ENCODE measurements at regions not wholly inside any gene's neighbourhood (a gene's known extent, or its start where the extent isn't known, plus 50 kb on each side); places are given as distances from the start of the nearest gene placed in this dataset.

DNA sequence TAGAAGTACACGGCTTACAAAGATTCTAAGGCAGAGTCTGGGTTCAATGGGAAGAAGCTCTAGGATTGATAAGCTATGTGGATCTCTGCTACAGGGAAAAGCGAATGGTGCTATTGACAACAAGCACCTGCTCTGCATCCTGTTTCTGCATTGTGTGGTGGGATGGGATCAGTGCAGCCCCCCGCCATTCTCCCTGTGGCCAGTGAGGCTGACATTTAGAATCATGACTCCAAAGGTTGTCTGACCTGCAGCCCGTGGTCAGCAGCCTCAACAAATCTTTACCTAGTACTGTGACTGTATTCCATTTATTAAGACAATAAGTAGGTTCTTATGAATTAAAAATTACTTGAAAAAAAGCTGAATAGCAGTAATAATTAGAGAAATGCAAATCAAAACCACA is 1477.0 kb upstream of the TMEM132C start:
- DNase-seq (ENCODE audit: low spot score), result no peak

DNA sequence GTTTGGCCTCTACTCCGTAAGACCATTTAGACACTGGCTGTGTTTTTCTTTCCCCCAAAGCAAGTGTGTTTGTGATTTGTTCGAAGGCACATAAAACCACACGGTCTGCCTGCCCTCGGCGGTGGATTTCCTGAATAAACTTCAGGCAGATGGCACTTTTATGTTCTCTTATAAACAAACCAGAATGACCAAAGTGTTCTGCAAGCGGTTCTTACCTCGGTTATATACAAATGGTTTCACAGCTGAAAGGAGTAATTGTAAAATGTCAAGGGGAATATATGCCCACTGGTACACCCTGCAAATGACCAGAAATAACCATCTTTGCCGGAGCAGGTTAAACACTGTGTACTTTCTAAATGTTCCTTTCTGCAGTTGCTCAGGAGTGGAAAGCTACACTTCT is 1475.8 kb upstream of the TMEM132C start:
- no peak for DNase-seq (ENCODE audit: low spot score)

DNA sequence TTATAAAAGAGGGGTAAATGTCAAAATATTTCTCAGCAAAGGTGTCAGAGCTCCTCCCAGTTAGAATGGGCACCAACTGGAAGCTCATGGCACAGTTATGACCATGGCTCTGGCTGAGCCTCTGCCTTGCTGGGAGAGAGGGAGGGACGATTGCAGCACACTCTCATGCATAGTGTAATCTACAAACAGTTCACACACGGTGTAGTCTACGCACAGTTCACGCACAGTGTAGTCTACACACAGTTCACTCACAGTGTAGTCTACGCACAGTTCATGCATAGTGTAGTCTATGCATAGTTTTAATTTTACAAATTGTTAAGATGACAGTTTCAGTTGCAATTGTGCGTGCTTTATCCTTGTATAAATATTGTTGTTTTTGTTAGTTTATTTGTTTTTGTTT is 1474.6 kb upstream of the TMEM132C start:
- DNase-seq (ENCODE audit: low spot score), result no peak

DNA sequence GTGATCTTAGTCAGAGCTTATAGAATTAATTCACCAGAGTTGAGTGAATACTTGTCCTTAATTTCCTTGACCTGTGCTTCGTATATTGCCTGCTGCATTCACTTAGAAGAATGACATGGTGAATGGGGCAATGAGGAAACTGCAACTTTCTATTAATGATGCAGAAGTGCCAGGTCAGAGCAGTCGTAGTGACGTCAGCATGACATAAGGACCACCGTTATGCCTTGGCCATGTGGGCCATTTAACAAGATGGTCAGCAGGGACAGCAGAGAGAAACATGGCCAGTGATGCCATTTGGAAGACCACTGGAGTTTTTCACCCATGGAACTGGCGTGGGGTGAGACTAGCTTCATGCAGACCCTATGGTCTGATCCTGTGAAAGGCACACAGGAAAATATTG is 1469.4 kb upstream of the TMEM132C start:
- no peak for DNase-seq (ENCODE audit: low spot score)

DNA sequence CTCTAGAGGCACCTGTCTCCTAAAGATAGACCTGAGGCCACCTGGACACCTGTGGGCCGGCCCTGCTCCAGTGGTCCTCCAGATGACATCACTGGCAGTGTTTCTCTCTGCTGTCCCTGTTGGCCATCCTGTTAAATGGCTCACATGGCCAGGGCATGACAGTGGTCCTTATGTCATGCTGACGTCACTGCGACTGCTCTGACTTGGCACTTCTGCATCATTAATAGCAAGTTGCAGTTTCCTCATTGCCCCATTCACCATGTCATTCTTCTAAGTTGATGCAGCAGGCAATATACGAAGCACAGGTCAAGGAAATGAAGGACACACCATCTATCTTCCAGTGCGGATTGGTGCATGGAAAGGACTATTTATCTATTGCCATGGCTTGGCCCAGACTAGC is 1468.5 kb upstream of the TMEM132C start:
- DNase-seq (ENCODE audit: low spot score), result no peak

DNA sequence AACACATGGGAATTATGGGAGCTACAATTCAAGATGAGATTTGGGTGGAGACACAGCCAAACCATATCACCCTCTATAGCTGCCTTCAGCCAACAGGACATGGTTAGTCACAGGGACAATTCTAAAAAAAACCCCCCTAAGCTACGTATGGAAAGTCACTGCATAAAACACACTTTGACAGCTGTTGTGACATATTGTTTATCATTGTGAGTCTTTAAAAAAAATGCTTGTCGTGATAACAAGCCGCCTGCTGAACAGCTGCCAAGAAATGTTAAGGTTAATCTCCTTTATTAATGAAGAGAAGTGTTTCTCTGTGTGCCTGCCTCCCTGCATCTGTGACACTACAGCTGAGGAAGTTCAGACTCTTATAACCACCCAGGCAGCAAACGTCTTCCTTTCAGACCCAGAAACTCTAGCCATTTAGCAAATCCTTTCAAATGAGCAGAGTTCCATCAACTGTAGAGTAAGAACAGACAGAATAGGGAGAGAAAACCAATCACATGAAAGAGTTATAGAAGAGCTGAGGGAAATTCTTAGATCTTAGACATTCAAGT is 1459.6 kb upstream of the TMEM132C start:
- DNase-seq (ENCODE audit: low spot score), result no peak

DNA sequence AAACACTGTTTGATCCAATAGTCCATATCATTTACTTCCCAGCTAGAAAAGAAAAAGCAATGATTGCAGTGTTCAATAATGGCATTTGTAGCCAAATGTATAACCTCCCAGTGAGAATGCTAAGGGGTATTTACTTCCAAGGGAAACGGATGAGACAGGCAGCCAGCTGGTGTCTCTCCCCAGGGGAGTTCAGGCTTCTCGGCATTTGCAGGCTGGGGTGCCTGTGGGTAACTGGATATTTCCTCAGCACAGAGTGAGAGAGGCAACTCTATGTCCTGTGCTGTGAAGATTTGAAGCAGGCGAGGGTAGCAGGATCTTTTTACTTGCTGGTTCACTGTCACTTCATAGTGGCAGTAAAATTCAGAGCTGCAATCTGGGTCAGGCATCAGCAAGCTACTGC is 1455.6 kb upstream of the TMEM132C start:
- DNase-seq (ENCODE audit: low spot score), result no peak

DNA sequence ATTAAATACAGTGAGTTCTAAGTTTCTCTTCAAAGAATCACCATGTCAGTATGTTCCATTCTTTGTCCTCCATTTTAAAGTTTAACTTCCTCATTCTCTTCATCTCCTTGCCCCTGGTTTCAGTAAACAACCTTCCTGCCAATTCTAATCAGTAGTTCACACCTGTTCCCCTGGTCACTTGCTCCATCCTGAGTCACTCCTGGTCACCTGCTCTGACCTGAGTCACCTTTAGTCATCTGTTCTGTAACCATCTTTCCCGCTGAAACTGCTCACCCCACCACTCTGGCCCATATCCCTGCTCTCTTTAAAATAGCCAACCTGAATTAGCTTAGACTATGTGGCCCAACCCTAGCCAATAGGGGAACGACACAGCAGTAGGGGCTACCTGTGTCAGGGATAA is 1447.4 kb upstream of the TMEM132C start:
- DNase-seq (ENCODE audit: low spot score), result no peak

DNA sequence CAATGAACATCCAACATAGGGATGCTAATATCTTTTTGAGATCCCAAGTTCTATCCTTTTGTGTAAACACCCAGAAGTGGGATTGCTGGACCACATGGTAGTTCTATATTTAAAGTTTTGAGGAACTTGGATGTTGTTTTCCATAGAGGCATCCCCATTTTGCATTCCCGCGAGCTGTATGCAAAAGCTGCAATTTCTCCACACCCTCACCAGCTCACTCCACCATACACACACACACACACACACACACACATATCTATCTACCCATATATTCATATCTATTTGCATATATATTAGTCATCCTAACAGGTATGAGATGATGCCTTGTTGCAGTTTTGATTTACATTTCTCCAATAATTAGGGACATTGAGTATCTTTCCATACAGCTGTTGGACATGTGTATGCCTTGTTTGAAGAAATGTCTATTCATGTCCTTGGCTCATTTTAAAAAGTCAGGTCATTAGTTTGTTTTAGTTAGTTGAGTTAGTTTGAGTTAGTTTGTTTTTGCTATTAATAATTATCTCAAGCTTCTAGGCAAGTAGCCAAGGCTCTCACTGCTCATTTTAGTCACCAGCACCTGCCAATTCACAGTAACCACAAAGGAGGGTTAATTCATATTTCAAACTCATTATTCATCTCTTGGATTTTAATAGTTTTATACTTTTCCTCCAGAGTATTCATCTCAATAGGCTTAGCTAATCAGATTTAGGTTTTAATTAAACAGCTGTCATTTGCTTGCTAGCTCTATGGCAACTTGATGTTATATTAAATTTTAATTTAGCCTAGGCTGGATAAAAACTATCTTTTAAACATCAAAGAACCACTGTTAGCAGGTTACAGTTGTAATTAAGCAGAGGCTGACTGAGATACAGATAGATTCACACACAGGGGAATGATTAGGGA is 1435.9 kb upstream of the TMEM132C start:
- no peak for DNase-seq (ENCODE audit: low spot score)

DNA sequence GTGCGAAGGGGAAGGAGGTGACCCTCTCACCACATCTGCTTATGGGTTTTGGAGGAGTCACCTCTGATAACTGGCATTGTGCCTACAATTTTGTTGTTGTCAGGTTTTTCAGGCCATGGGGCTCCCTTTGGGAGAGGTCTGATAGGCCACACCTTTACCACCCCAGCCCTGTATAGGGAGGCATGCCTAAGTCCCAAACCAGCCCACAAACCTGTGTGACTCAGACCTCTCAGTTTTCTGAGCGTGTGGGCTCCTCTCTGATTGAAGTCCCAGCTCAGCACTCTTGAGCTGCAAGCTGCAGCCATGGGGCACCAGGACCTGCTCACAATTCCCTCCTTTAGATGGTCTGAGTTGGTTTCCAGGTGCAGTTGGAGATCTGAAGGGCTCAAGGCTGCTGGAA is 1429.3 kb upstream of the TMEM132C start:
- DNase-seq (ENCODE audit: low spot score), result no peak

DNA sequence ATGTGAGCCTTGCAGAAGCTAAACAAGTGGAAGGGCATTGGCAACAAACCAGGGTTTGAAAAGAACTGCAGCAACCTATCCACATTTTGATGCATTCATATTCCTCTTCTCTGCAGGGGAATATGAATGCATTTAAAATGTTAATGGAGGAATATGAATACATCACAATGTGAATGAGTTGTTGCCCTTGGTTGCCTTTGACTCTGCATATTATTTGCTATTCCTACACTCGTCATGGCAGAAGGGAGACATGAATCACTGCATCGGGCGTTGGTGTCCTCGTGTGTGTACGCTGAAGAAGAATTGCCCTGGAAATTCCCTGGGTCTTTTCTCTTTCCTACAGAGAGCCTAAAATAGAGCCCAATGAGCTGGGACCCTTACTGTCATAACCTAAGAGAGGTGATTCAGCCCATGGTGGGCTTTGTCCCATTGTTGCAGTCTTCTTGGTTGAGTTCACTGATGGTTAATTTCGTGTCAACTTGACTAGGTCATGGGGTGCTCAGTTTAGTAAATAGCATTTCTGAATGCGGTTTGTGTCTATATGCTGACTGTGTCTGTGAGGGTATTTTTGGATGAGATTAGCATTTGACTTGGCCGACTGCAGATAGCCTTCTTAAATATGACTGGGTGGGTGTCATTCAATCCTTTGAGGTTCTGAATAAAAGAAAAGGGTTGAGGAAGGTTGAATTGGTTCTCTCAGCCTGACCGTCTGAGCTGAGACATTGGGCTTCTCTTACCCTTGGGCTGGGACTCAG is 1422.9 kb upstream of the TMEM132C start:
- no peak for DNase-seq (ENCODE audit: low spot score)

DNA sequence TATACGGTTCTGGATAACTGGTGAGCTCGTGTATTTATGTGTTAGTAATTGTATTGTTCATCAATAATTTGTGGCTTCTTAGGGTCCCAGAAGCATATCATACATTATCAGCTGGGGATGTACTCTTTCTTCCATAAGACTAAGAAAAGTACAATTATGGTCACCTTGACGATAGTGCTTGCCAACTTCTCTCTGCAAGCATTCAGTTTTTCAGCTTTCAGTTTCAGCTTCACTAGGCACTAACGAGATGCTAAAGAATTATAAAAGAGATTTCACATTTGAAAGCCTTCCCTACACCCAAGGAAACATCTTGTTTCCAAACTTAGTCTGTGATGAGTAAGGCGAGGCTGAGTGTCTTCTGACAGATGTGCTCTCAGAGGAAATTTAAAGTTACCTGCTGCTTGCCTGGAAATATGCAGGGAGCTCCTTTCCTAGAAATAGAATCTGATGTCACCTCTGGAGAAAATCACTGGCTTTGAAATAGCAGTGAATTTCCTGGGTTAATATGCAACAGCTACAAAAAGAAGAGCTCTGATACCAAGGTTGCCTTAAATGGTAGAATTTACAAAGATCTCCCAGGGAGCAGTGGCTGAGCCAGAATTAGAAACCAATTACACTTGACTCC is 1419.9 kb upstream of the TMEM132C start:
- DNase-seq (ENCODE audit: low spot score), result no peak

DNA sequence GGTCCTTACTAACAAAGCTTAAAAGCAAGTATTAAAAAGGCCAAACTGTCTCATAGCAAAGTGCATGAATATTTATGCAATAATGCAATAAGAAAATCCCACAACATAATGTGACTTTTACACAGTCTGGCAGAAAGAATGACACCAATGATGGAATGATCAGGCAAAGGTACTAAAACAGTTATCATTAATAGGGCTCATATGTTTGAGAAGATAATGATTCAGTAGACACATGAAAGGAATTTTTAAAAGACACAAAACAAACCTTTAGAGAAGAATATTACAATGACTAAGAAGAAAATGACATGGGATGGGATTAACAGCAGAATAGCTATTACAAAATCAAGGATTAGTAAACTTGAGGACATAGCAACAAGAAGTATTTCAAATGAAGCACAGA is 1411.2 kb upstream of the TMEM132C start:
- DNase-seq (ENCODE audit: low spot score), result no peak

DNA sequence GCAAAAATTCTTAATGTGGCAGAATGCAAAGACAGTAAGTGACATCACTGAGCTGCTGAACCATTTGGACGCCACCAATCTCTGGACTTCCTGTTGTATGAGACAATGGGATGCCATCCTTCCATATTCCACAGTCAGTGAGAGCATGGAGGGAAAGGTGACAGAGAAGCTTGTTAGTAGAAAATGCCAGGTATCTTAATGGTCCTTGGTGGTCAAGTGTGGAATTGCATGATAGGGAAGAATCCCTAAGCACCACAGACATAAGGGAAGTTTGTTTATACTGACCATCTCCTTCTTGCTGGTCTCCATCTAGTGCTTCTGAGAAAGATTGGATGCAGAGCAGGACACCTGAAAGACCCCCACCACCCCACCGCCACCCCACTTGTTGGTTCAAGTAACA is 1410.0 kb upstream of the TMEM132C start:
- DNase-seq (ENCODE audit: low spot score), result no peak

DNA sequence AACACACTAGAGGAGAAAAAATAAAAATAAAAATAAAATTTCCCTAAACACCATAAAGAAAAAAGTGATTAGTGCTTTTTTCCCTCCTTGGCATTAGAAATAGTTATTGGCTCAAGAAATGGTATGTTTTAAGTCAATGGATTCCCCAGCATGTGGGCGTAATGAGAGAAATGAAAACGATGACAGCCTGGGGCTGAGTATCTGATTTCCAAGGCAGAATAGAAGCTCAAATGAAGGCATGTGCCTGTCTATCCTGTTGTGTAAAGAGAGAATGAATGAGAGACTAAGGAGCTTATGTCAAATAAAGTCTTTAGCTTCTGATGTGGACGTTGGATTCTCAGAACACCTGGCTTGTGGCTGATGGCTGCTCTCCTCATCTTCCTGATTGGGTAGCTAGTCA is 1408.4 kb upstream of the TMEM132C start:
- no peak for DNase-seq (ENCODE audit: low spot score)

DNA sequence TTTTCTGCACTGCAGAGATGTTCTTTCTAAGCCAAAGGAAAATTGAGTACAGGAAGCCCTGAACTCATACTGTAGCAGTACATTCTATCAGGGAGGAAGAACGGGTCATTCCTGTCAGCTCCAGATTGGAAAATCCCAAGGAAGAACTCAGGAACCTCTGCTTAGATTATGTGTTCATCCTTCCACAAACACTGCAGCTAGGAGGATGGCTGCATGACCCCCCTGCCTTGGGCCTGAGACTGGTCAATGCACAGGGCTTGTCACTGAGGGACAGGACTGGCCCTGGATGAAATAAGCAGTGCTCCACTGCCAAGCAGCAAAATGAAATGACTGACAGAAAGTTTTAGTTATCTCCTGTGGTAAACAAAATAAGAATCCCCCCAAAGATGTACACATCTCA is 1406.8 kb upstream of the TMEM132C start:
- DNase-seq (ENCODE audit: low spot score), result no peak

DNA sequence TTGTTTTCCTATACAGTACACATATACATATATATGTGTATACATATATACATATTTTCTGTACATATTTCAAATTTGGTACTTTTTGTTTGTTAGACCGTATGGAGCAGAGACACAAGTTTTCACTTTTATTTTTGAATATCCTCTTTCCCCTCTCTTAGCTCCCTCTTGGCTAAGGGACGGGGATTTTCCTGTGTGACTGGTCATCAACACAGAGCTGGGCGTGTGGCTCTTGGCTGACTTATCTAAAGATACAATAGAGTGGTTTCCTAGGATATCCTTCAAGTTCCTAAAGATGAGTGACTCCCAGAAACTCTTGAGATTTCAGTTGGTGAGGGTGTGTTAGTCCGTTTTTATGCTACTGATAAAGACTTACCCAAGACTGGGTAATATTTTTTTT is 1404.5 kb upstream of the TMEM132C start:
- no peak for DNase-seq (ENCODE audit: low spot score)

DNA sequence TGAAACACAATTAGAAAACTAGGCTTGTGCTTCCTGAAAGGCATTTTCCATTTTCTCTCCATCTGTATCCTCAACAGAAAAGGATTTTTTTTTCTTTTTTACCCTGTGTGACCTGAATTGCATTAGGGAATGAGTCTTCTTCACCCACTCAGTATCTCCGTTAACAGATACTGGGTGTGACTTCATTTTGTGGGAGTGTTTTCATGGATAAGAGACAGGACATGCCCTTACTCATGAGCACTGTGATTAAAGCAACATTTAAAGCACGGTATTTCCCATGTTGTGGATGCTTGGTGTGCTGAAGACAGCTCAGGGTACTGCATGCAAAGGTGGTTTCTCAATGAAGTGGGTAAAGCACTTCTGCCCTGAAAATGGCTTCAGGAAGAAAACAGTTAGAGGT is 1397.3 kb upstream of the TMEM132C start:
- no peak for DNase-seq (ENCODE audit: low spot score)

DNA sequence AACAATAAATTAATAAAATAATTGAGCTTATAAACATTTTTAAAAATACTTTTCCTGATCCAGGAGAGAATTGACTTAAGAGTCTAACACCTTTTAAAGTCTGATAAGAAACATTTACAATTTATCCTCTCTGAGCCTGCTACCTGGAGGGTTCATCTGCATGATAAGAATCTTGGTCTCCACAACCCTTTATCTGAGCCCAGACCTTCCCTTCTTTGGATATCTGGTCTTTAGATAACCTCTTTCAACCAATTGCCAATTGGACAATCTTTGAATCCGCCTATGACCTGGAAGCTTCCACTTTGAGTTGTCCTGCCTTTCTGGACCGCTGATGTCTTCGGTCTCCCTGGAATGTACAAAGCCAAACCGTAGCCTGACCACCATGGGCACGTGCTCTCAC is 1393.3 kb upstream of the TMEM132C start:
- DNase-seq (ENCODE audit: low spot score), result no peak

DNA sequence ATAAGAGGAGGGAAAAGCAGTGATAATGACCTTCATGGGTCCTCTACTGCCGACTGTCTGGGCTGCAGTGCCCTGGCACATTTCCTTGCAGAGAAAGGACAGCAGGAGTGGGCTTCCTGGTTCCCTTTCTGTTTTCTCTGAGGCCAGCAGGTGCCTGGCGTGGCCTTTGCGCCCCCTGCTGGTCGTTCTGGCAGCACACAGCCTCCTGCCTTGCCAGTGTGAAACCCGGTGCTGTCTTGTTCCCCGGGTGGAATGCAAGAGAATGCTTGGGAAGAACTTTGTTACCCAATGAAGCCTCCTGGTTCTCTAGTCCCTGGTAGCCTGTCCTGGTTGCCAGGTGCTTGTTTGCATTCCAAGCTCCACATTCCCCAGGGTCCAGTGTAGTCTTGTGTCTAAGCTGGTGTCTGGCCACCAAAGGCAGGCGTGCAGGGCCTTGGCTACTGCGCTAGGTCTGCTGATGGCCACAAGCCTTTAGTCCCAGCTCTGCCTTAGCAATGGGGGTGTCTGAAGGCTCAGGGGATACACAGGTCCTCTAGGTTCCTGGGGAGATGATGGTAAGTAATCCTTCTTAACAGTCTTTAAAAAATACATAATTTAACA is 1392.4 kb upstream of the TMEM132C start:
- no peak for DNase-seq (ENCODE audit: low spot score)

DNA sequence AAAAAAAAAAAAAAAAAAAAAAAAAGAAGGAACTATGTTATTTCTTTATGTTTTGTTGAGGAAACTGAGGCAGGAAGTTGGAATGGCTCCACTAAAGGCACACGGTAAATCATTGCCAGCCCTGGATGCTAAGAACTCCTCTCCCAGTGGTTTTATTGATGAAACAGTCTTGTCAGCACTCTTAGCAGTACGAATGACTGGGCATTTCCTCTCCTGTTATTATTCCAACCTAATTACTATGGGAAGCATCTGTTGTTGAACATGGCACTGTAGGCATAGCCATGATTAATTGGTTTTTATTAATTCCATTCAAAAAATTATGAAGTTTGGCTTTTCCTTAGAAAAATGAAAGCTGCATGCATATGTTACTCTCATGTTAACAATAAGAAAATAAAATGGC is 1387.1 kb upstream of the TMEM132C start:
- DNase-seq (ENCODE audit: low spot score), result no peak

DNA sequence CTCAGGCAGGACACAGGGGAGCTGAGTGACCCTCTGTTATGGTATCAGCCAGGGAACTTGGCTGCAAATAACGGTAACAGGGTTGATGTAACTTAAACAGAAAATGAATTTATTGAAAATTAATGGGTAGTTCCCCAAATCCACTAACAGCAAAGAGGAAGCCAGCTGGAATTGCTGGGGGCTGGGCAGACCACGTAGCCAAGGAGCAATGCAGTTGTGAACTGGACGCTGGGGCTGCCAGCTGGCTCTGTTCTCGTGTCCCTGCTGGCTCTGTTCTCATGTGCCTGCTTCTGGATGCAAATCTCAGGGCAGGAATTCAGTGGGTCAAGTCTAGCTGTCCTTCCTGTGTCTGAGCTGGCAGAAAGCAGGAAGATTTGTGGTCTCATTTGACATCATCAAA is 1383.3 kb upstream of the TMEM132C start:
- no peak for DNase-seq (ENCODE audit: low spot score)
